ENCODE measurements at regions not wholly inside any gene's neighbourhood (a gene's known extent, or its start where the extent isn't known, plus 50 kb on each side); places are given as distances from the start of the nearest gene placed in this dataset.

- DNase-seq (ENCODE audit: low read depth), result no peak
Observed at GRCh38 chr5:68711293-68712200, 382.3 kb upstream of the SLC30A5 start.

GRCh38 chr5:68714810-68715209 lies 379.0 kb upstream of the SLC30A5 start:
- no peak for DNase-seq (ENCODE audit: low read depth)

- DNase-seq (ENCODE audit: low read depth), result no peak
Observed at GRCh38 chr5:68720884-68721610, 372.8 kb upstream of the SLC30A5 start.

GRCh38 chr5:68722357-68722756 lies 371.5 kb upstream of the SLC30A5 start:
- no peak for DNase-seq (ENCODE audit: low read depth)

GRCh38 chr5:68725905-68726683 lies 367.7 kb upstream of the SLC30A5 start:
- DNase-seq (ENCODE audit: low read depth), result no peak

GRCh38 chr5:68727931-68728330 lies 365.9 kb upstream of the SLC30A5 start:
- no peak for DNase-seq (ENCODE audit: low read depth)

GRCh38 chr5:68729678-68730077 lies 364.1 kb upstream of the SLC30A5 start:
- DNase-seq (ENCODE audit: low read depth), result no peak

GRCh38 chr5:68730220-68730978 lies 363.4 kb upstream of the SLC30A5 start:
- peak; percentile 80 for DNase-seq (ENCODE audit: low read depth)

- no peak for DNase-seq (ENCODE audit: low read depth)
Observed at GRCh38 chr5:68730979-68731654, 362.7 kb upstream of the SLC30A5 start.

- no peak for DNase-seq (ENCODE audit: low read depth)
Observed at GRCh38 chr5:68732251-68732650, 361.6 kb upstream of the SLC30A5 start.

GRCh38 chr5:68734781-68735180 lies 359.0 kb upstream of the SLC30A5 start:
- no peak for DNase-seq (ENCODE audit: low read depth)

- DNase-seq (ENCODE audit: low read depth), result no peak
Observed at GRCh38 chr5:68738236-68738635, 355.6 kb upstream of the SLC30A5 start.

GRCh38 chr5:68738841-68739240 lies 355.0 kb upstream of the SLC30A5 start:
- DNase-seq (ENCODE audit: low read depth), result no peak

- no peak for DNase-seq (ENCODE audit: low read depth)
Observed at GRCh38 chr5:68739752-68740151, 354.1 kb upstream of the SLC30A5 start.

GRCh38 chr5:68740226-68740910 lies 353.4 kb upstream of the SLC30A5 start:
- DNase-seq (ENCODE audit: low read depth), result no peak

- no peak for DNase-seq (ENCODE audit: low read depth)
Observed at GRCh38 chr5:68744206-68744605, 349.6 kb upstream of the SLC30A5 start.

- DNase-seq (ENCODE audit: low read depth), result no peak
Observed at GRCh38 chr5:68745448-68745847, 348.4 kb upstream of the SLC30A5 start.

- DNase-seq (ENCODE audit: low read depth), result no peak
Observed at GRCh38 chr5:68746220-68746619, 347.6 kb upstream of the SLC30A5 start.

- DNase-seq (ENCODE audit: low read depth), result no peak
Observed at GRCh38 chr5:68746643-68747420, 347.0 kb upstream of the SLC30A5 start.

- DNase-seq (ENCODE audit: low read depth), result no peak
Observed at GRCh38 chr5:68747521-68747920, 346.3 kb upstream of the SLC30A5 start.

Measured in stromal cell of bone marrow (primary cell).